GM23248 (cell line): ENCODE measurements at regions not wholly inside any gene's neighbourhood (a gene's known extent, or its start where the extent isn't known, plus 50 kb on each side); places are given as distances from the start of the nearest gene placed in this dataset.

Source experiments
- DNase-seq: peaks from one replicate; pipeline ENCODE4 v3.0.0-alpha.2; 2015
- H2AFZ ChIP-seq: fragments of 200-600 bp; sonication (generic); 2 replicates; pipeline ENCODE4 v1.6.1; 2016; ENCODE audit warnings: antibody characterized with exemption
- H3F3A ChIP-seq: fragments of 200-600 bp; sonication (generic); 2 replicates; pipeline ENCODE4 v1.6.1; 2016; ENCODE audit warnings: mild to moderate bottlenecking, antibody characterized with exemption, mixed run types; ENCODE audit not compliant: insufficient read depth
- H3K27ac ChIP-seq: fragments of 200-600 bp; sonication (generic); 2 replicates; pipeline ENCODE4 v1.5.1; 2016; ENCODE audit warnings: mild to moderate bottlenecking
- H3K27me3 ChIP-seq: fragments of 200-600 bp; sonication (generic); replicated peaks from 2 replicates; pipeline ENCODE4 v1.6.1; 2016; ENCODE audit warnings: mild to moderate bottlenecking; ENCODE audit not compliant: insufficient read depth
- H3K36me3 ChIP-seq: fragments of 200-600 bp; sonication (generic); 2 replicates; pipeline ENCODE4 v1.6.1; 2016; ENCODE audit warnings: low read depth, mild to moderate bottlenecking
- H3K4me1 ChIP-seq: fragments of 200-600 bp; sonication (generic); 2 replicates; pipeline ENCODE4 v1.6.1; 2016; ENCODE audit warnings: mild to moderate bottlenecking; ENCODE audit not compliant: insufficient read depth
- H3K4me2 ChIP-seq: fragments of 200-600 bp; sonication (generic); one replicate; pipeline ENCODE4 v1.6.1; 2016; ENCODE audit warnings: mild to moderate bottlenecking; ENCODE audit not compliant: unreplicated experiment
- H3K4me3 ChIP-seq: fragments of 200-600 bp; sonication (generic); 2 replicates; pipeline ENCODE4 v1.5.1; 2016; ENCODE audit warnings: mild to moderate bottlenecking
- H3K79me2 ChIP-seq: fragments of 200-600 bp; sonication (generic); 2 replicates; pipeline ENCODE4 v1.6.1; 2016; ENCODE audit warnings: mild to moderate bottlenecking; ENCODE audit not compliant: insufficient read depth
- H3K9ac ChIP-seq: fragments of 200-600 bp; sonication (generic); 2 replicates; pipeline ENCODE4 v1.6.1; 2016; ENCODE audit warnings: mild to moderate bottlenecking
- H3K9me2 ChIP-seq: fragments of 200-600 bp; sonication (generic); 2 replicates; pipeline ENCODE4 v1.6.1; 2016; ENCODE audit warnings: mixed run types, mild to moderate bottlenecking, moderate library complexity; ENCODE audit not compliant: insufficient read depth
- H3K9me3 ChIP-seq: fragments of 200-600 bp; sonication (generic); one replicate; pipeline ENCODE4 v1.6.1; 2017; ENCODE audit warnings: low read depth
- H4K20me1 ChIP-seq: fragments of 200-600 bp; sonication (generic); 2 replicates; pipeline ENCODE4 v1.6.0; 2016; ENCODE audit not compliant: insufficient read depth
- EZH2 ChIP-seq: fragments of 200-600 bp; sonication (generic); IDR thresholded peaks from 2 replicates; pipeline ENCODE4 v1.6.1; 2018; ENCODE audit warnings: antibody characterized with exemption, mild to moderate bottlenecking; ENCODE audit not compliant: insufficient read depth, poor library complexity, severe bottlenecking
- EZH2phosphoT487 ChIP-seq: fragments of 200-600 bp; sonication (generic); IDR thresholded peaks from 2 replicates; pipeline ENCODE4 v1.6.1; 2018; ENCODE audit warnings: antibody characterized with exemption, moderate library complexity, mild to moderate bottlenecking, low read depth; ENCODE audit not compliant: insufficient read depth
- WGBS, 2 experiments: methylation state at CpG; one replicate each; pipeline ENCODE4 v1.1.6; 2015 to 2017; ENCODE audit warnings: low lambda C conversion rate in 2 of 2, low coverage in 1 of 2; ENCODE audit errors: missing lambda C conversion rate in 2 of 2; 5-methylcytosine and 5-hydroxymethylcytosine counted together
- in situ Hi-C: fragments of 300-500 bp; cut with MboI; formaldehyde crosslinking; loops from 2 replicates; pipeline ENCODE4 v1.15.0; 2020

DNA sequence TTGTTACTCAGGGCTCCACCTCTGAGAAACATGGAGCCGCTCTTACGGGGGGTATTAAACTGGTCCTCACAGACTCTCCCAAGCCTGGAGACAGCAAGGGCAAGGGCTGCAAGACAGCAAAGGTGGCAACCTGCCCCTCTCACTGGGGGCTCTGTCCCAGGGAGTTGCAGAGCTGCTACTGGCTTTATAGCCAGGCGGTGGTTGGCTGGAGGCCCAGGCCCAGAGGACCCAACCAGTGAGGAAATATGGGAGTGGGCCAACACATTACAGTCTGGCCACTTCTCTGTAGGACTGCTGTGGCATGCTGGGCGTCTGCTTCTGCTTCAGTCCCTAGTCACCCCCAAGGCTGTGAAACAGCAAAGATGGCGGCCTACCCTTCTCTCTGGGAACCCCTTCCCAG is 597.2 kb downstream of the LRRC70 start:
- no peaks in the 10 kb centered on the region for H4K20me1 ChIP-seq
- no peaks in the 10 kb centered on the region for H3F3A ChIP-seq
- TF ChIP-seq EZH2 = no peak
- TF ChIP-seq EZH2phosphoT487 = no peak
- no peaks in the 10 kb centered on the region for H3K4me1 ChIP-seq
- no peak for DNase-seq
- no peak overlapping the region for H3K4me3 ChIP-seq
- no peak overlapping the region for H3K4me2 ChIP-seq
- H3K9ac ChIP-seq = no peak overlapping the region
- no peaks in the 10 kb centered on the region for H3K36me3 ChIP-seq
- H3K79me2 ChIP-seq = no peaks in the 10 kb centered on the region
- H3K27ac ChIP-seq = no peak overlapping the region
- H3K27me3 ChIP-seq = no peaks in the 10 kb centered on the region
- H3K9me2 ChIP-seq = no peaks in the 10 kb centered on the region
- H2AFZ ChIP-seq = no peak overlapping the region
- whole genome bisulfite sequencing, 2 experiments = 53 to 57% methylated on average over 5 of the region's 5 CpGs
- H3K9me3 ChIP-seq = no peaks in the 10 kb centered on the region
- in situ Hi-C loops = no loop called here

DNA sequence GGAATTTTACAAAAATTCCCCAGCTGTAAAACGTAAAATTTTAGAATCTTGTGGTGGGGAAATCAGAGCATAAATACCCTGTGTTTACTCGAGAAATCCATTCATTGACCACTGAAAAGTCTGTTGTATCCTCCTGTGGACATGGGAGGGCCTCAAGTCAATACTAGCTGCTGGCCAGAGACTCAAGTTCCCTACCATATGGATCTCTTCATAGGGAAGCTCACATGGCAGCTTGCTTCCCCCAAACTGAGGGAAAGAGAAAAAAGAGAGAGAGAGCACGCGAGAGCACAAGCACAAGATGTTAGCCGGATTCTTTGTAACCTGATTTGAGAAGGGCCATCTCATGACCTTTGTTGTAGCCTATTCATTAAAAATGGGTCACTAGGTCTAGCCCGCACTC is 591.9 kb downstream of the LRRC70 start:
- H3K79me2 ChIP-seq = no peaks in the 10 kb centered on the region
- H3K4me3 ChIP-seq = no peak overlapping the region
- H3K36me3 ChIP-seq = no peaks in the 10 kb centered on the region
- no peaks in the 10 kb centered on the region for H3K4me1 ChIP-seq
- no peaks in the 10 kb centered on the region for H3K9me3 ChIP-seq
- no peak overlapping the region for H3K4me2 ChIP-seq
- H3K27ac ChIP-seq = no peak overlapping the region
- H3K9me2 ChIP-seq = no peaks in the 10 kb centered on the region
- H4K20me1 ChIP-seq = no peaks in the 10 kb centered on the region
- TF ChIP-seq EZH2 = no peak
- TF ChIP-seq EZH2phosphoT487 = no peak
- in situ Hi-C loops = no loop called here
- no peak overlapping the region for H2AFZ ChIP-seq
- H3F3A ChIP-seq = no peaks in the 10 kb centered on the region
- WGBS, 2 experiments = 13 to 22% methylated on average over 6 of the region's 6 CpGs
- no peak for DNase-seq
- H3K27me3 ChIP-seq = no peaks in the 10 kb centered on the region
- H3K9ac ChIP-seq = no peak overlapping the region

DNA sequence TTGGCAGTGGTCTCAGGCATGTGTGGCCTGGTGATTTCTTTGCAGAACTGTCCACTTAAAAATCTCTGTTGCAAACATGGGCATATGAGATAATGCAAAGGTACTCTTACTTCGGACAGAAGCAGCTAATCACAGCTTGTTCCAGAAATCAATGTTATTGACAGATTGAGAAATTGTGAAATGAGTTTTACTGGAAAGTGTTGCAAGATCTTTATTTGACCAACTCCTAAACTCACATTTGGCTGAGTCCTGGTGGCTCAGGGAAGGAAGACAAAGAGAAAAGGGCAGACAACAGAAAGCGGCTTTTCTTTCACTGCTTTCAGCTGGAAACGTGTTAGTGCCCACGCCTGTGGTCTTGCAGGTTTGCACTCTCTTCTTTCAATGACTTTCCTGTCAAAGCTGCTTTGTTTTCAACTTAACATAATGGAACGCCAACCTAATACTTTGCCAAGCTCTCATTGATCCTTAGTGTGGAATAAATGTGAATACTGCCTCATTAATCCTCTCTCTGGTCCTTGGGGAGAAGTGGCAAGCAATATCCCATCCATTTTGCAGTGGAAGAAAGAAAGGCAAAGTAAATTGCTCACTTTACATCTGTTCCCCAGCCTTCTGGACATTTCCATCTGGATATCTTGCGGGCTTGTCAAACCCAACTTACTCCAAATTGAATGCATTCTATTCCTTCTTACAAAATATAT is 586.4 kb downstream of the LRRC70 start:
- H3K4me1 ChIP-seq = no peaks in the 10 kb centered on the region
- no peaks in the 10 kb centered on the region for H3K9me2 ChIP-seq
- H3K4me2 ChIP-seq = no peak overlapping the region
- H3K36me3 ChIP-seq = no peaks in the 10 kb centered on the region
- H2AFZ ChIP-seq = no peak overlapping the region
- H3K79me2 ChIP-seq = no peaks in the 10 kb centered on the region
- in situ Hi-C loops = no loop called here
- no peak for DNase-seq
- H3F3A ChIP-seq = no peaks in the 10 kb centered on the region
- no peaks in the 10 kb centered on the region for H4K20me1 ChIP-seq
- no peak overlapping the region for H3K27ac ChIP-seq
- no peaks in the 10 kb centered on the region for H3K27me3 ChIP-seq
- no peak overlapping the region for H3K9ac ChIP-seq
- H3K9me3 ChIP-seq = no peaks in the 10 kb centered on the region
- no peak overlapping the region for H3K4me3 ChIP-seq
- 13 to 21% methylated on average over 6 of the region's 6 CpGs for WGBS, 2 experiments
- TF ChIP-seq EZH2 = no peak
- TF ChIP-seq EZH2phosphoT487 = no peak

DNA sequence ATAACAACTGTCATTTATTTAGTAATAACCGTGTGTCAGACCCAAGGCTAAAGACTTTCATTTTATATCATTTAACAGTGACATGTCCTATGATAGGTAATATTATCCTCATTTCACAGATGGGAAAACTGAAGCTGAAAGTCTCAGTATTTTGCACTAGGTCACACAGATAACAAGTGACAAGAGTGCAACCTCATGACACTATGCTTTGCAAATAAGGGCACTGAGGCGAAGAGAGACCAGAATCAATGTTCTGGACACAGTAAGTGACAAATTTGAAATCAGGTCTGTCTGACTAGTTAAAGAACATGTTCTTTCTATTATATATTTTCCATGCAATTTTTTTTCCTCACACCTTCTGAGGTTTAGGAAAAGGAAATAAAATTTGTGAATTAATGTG is 585.7 kb downstream of the LRRC70 start:
- WGBS, 2 experiments = 30 to 34% methylated on average over 2 of the region's 2 CpGs
- no peak for DNase-seq
- Histone ChIP-seq H3K9me3 (no peaks in the 10 kb centered on the region), H4K20me1 (no peaks in the 10 kb centered on the region), H2AFZ (no peak overlapping the region), H3K27ac (no peak overlapping the region), H3F3A (no peaks in the 10 kb centered on the region), H3K4me1 (no peaks in the 10 kb centered on the region), H3K27me3 (no peaks in the 10 kb centered on the region), H3K79me2 (no peaks in the 10 kb centered on the region), H3K4me3 (no peak overlapping the region), H3K9me2 (no peaks in the 10 kb centered on the region), H3K36me3 (no peaks in the 10 kb centered on the region), H3K4me2 (no peak overlapping the region), H3K9ac (no peak overlapping the region)
- TF ChIP-seq EZH2phosphoT487 (no peak), EZH2 (no peak)
- in situ Hi-C loops = no loop called here

DNA sequence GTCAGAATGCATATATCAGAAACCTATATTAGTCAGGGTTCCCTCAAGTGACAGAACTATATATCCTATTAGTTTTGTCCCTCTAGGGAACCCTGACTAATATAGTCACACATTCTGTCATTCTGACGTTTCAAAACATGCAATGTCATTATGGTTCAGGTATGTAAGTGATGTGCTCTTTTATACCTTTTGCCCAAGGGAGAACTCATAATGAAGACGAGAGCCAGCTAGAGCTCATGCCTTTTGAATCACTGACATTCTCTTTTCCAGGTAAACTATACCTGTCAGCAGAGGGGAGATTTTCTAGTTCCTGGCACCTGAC is 576.7 kb downstream of the LRRC70 start:
- TF ChIP-seq EZH2 = no peak
- no peak for TF ChIP-seq EZH2phosphoT487
- 8 to 14% methylated on average over 2 of the region's 2 CpGs for WGBS, 2 experiments

More for the DNA sequence above, 576.7 kb downstream of the LRRC70 start:
- Histone ChIP-seq H3K9me2 (no peaks in the 10 kb centered on the region), H3K9me3 (no peaks in the 10 kb centered on the region), H3K4me1 (no peaks in the 10 kb centered on the region), H3K9ac (no peak overlapping the region), H4K20me1 (no peaks in the 10 kb centered on the region), H3K27me3 (no peaks in the 10 kb centered on the region), H3K4me2 (no peak overlapping the region), H3K79me2 (no peaks in the 10 kb centered on the region), H3K4me3 (no peak overlapping the region), H3K36me3 (no peaks in the 10 kb centered on the region), H2AFZ (no peak overlapping the region), H3F3A (no peaks in the 10 kb centered on the region), H3K27ac (no peak overlapping the region)
- in situ Hi-C loops = no loop called here
- no peak for DNase-seq
